A549 (cell line): ENCODE measurements at regions not wholly inside any gene's neighbourhood (a gene's known extent, or its start where the extent isn't known, plus 50 kb on each side); places are given as distances from the start of the nearest gene placed in this dataset.

Experiments used
- MAFK ChIP-seq: fragments of 450-650 bp; IDR thresholded peaks from 2 replicates; pipeline ENCODE4 v1.6.1; 2014; ENCODE audit not compliant: partially characterized antibody
- NR3C1 ChIP-seq: fragments of >200 bp; sonication (Bioruptor Twin); formaldehyde crosslinking; IDR thresholded peaks from 3 replicates; pipeline ENCODE4 v1.6.1; 2017
- POLR2A ChIP-seq: IDR thresholded peaks from 2 replicates; pipeline ENCODE4 v1.6.1; 2012; ENCODE audit warnings: mild to moderate bottlenecking, low read length
- ZSCAN20 ChIP-seq: fragments of 250-450 bp; sonication (Bioruptor Pico); IDR thresholded peaks from 2 replicates; pipeline ENCODE4 v1.8.0; 2022; ENCODE audit warnings: mild to moderate bottlenecking, moderate library complexity
- TF ChIP-seq, protein P1 (sequence below): fragments of >200 bp; sonication (Bioruptor Twin); formaldehyde crosslinking; IDR thresholded peaks from 3 replicates; pipeline ENCODE4 v1.5.1; 2016
- TF ChIP-seq, protein P2 (sequence below): fragments of >200 bp; sonication (Bioruptor Twin); formaldehyde crosslinking; IDR thresholded peaks from 3 replicates; pipeline ENCODE4 v1.6.1; 2016

DNA sequence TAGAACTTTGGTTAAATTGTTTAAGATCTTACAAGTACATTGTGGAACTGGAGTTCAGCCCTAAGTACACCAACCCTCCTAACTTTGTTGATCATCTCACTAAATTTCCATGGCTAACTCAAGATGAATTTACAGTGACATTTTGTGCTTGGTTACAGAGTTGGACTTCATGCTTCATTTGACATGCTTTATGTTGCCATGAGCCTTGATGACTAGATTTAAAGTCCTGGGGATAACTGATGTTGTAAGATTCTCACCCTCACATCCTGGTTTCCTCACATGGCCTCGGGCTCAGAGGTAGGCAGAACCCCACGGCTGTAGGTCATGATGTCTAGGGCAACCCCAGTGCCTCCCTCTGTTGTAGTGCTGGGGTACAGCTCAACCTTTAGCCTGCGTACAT, 397.2 kb upstream of the IGFBP3 start:
- TF ChIP-seq, protein P1, sequence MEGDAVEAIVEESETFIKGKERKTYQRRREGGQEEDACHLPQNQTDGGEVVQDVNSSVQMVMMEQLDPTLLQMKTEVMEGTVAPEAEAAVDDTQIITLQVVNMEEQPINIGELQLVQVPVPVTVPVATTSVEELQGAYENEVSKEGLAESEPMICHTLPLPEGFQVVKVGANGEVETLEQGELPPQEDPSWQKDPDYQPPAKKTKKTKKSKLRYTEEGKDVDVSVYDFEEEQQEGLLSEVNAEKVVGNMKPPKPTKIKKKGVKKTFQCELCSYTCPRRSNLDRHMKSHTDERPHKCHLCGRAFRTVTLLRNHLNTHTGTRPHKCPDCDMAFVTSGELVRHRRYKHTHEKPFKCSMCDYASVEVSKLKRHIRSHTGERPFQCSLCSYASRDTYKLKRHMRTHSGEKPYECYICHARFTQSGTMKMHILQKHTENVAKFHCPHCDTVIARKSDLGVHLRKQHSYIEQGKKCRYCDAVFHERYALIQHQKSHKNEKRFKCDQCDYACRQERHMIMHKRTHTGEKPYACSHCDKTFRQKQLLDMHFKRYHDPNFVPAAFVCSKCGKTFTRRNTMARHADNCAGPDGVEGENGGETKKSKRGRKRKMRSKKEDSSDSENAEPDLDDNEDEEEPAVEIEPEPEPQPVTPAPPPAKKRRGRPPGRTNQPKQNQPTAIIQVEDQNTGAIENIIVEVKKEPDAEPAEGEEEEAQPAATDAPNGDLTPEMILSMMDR: no peak
- TF ChIP-seq MAFK: no peak
- no peak for TF ChIP-seq ZSCAN20 (CRISPR knock-in tag)
- TF ChIP-seq, protein P2, sequence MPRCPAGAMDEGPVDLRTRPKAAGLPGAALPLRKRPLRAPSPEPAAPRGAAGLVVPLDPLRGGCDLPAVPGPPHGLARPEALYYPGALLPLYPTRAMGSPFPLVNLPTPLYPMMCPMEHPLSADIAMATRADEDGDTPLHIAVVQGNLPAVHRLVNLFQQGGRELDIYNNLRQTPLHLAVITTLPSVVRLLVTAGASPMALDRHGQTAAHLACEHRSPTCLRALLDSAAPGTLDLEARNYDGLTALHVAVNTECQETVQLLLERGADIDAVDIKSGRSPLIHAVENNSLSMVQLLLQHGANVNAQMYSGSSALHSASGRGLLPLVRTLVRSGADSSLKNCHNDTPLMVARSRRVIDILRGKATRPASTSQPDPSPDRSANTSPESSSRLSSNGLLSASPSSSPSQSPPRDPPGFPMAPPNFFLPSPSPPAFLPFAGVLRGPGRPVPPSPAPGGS: no peak
- no peak for TF ChIP-seq NR3C1
- TF ChIP-seq POLR2A: no peak
